OCI-LY7 (cell line): ENCODE measurements at regions not wholly inside any gene's neighbourhood (a gene's known extent, or its start where the extent isn't known, plus 50 kb on each side); places are given as distances from the start of the nearest gene placed in this dataset.

Experiments
- CTCF ChIP-seq: fragments of 200-600 bp; sonication (generic); conservative IDR thresholded peaks from 2 replicates; pipeline ENCODE4 v1.5.1; 2014; ENCODE audit warnings: mild to moderate bottlenecking, antibody characterized with exemption, low read length, moderate library complexity, mixed read lengths
- EZH2phosphoT487 ChIP-seq: fragments of 200-600 bp; sonication (generic); IDR thresholded peaks from 2 replicates; pipeline ENCODE4 v1.6.1; 2018; ENCODE audit warnings: low read depth, borderline replicate concordance, mild to moderate bottlenecking, mixed run types, antibody characterized with exemption, low read length, moderate library complexity, mixed read lengths

- TF ChIP-seq CTCF, result no peak
- no peak for TF ChIP-seq EZH2phosphoT487
Observed at GRCh38 chr3:145518639-145519038, 642.3 kb downstream of the PLOD2 start.
